Fibroblast of peridontal ligament (primary cell): ENCODE measurements at regions not wholly inside any gene's neighbourhood (a gene's known extent, or its start where the extent isn't known, plus 50 kb on each side); places are given as distances from the start of the nearest gene placed in this dataset.
"Not testable (repeated sequence)": the region's sequence is repeated elsewhere in the genome, so short reads cannot be mapped to it uniquely, and the experiment has no call there.

Experiments
- DNase-seq: peaks from one replicate; pipeline ENCODE4 v3.0.0-alpha.2; 2010; ENCODE audit errors: extremely low read depth

DNA sequence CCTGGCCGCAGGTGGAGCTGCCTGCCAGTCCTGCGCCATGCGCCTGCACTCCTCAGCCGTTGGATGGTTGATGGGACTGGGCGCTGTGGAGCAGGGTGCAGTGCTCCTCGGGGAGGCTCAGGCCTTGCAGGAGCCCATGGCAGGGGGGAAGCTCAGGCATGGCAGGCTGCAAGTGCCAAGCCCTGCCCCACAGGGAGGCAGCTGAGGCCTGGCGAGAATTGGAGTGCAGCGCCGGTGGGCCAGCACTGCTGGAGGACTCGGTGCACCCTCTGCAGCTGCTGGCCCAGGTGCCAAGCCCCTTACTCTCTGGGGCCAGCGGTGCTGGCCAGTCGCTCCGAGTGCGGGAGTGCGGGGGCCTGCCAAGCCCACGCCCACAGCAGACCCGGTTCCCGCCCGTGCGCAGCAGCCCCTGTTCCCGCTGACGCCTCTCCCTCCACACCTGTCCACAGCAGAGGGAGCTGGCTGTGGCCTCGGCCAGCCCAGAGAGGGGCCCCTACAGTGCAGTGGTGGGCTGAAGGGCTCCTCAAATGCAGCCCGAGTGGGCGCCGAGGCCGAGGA, 275.9 kb upstream of the FRG1 start:
- DNase-seq: no peak

DNA sequence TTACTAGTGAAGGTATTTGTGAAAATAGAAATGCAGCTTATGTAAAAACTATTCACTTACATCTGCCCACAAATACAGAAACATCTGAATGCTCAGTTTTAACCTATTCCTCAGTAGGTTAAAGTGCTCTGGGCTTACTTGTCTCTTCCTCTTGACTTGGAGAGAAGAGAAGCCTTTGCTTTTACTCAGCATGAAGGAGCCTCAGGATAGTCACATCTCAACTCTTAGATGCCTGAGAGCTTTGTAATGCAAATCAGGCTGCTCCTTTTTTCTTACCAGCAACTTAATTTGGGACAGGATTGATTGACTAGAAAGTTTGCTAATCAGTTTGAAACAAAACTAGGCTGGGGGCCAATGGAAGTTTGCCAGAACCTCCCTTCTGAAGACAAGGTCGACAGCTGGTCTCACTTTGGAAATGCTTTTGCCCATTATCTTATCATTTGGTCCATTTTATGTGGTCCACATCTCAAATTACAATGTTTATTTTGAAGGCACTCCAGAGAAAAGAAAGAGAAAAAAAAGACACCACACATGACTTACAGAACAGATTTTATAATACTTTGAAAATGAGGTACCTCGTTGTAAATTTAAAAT, 274.9 kb upstream of the FRG1 start:
- DNase-seq: not testable (repeated sequence)

DNA sequence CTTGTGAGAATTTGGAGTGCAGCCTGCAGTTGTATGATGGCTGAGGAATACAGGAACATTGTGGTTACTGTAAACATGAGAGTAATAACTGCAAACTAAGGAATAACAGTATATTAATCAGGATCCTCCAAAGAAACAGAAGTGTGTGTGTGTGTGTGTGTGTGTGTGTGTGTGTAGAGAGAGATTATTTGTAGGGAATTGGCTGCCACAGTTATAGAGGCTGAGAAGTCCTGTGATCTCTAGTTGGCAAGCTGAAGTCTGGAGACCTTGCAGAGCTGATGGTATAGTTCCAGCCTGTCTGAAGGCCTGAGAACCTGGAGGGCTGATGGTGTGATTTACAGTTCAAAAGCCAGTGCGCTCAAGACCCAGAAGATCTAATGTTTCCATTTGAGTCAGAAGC, 273.3 kb upstream of the FRG1 start:
- not testable (repeated sequence) for DNase-seq

DNA sequence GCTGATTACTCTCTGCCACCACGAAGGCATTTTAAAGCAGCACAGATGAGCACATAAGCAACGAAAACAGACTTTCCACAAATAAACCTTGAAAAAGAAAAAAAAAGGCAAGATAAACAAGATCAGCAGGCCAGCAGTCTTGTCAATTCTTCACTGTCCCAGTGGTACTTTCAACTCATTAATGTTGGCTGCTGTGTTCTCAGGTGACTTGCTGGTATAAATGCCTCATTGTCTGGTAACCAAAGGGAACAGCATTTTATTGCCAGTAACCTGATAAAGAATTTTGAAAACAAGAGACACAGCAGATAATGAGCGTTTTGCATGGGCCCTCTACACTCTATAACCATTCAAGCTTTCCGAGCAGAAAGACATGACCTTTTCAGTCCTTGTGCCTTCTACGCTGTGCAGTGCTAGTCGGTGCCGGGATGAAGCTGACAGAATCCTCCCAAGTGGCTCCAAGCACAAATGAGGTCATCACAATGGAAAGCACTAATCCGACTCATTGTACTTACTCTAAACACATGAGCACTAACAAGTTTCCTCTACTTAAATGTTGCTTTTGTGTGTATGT, 242.9 kb upstream of the FRG1 start:
- DNase-seq: not testable (repeated sequence)

DNA sequence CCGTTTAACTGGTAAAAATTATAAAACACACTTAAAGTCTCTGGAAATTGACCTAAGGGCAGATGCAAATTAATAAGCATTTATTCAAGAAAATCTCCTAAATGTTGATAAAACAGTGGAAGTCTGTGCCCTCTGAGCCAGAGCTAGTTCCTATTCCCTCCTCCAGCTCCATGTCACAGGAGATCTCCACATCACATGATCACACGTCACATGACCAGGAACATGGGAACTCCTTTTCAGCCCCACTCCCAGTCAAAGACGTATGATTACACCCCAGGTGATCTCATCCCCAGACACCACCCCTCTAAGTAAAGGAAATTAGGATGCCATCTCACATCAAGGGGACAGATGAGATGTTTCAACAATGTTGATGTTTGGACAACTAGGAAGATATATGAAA, 237.7 kb upstream of the FRG1 start:
- DNase-seq: not testable (repeated sequence)

DNA sequence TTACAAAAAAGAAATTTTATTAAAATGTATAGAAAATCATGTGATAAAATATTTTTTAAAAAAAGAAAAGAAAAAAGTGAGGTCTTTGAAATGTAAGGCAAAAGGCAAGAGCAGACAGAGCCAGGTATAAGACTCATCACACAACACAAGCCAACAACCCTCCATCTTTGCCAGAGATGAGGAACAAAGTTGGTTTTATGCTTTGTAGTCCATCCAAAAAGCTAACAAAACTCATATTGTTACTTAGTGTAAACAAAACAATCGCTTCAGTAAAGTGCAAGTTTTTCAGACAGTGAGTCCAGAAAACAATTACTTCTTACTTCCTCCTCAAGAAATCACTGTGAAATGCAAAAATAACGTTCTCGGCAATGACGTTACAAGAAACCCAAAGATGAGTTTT, 233.9 kb upstream of the FRG1 start:
- DNase-seq: not testable (repeated sequence)

DNA sequence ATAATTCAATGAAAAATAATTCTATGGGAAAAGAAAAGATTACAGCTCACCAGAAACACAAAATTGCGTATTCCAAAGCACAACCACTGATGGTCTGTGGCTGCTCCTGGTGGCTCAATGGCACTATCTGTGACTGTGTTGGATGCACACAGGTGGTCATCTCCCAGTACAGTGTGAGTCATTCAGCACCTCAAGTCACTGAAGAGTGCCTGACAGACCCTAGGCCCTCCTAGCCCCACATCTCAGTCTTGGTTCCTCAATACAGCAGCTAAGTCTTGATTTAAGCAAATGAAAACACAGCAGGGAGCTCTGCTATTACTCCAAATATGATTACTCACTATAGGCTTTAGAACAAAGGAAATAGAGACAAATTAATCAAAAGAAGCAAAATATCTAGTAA, 233.4 kb upstream of the FRG1 start:
- DNase-seq: not testable (repeated sequence)

DNA sequence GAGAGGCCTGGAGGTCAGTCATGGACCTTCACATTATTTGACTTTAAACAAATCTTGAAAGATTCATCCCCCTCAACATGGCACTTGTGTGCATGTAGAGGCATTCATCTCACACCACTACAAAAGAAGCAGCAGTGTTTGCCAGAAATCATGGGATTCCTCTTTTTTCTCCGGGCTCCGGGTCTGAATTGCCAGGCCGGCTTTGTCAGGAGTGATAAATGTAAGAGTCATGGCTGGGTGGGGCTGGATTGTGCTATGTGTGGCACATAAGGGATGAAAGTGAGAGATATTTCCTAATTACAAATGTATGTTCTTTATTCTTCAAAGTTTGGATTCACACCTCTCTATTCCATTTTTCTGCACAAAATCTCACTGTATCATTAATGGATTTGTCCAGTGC, 228.7 kb upstream of the FRG1 start:
- not testable (repeated sequence) for DNase-seq

DNA sequence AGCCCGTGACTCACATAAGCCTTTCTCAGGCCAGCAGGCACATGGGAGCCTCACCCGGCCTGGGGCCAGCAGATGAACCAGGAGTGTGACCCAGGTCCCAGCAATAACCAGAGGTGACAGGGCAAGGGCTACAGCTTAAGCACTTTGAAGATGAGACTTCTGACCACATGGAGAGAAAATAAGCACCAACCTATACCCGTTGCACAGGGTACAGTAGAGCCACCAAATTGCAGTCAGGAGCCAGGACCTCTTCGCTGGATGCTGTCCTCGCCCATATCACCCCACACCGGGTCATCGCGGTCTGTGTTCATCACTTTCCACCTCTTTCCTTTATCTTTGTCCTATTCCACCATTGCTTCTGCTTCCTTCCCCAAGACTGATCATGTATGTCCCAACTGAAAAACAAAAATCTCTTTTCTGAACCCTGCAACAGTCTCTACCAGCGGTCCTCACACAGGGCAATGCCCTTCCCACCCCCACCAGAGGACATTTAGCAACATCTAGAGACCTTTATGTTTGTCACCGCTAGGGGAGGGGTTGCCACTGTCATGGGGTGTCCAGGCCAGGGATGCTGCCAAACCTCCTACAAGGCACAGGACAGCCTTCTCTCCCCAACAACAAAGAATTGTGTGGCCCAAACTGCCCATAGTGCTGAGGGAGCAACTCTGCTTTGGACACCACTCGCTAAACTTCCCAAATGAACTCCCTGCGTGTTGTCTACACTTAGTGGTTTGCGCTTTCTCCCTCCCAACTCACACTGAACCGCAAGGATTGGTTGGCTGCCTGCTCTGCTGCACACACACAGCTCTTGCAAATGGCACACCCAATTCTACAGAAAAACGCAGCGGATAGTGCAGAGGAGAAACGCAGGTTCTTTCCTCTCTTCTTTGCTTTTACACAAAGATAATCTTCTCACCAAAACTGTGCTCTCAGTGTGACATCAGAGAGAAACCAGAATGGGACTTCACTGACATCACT, 219.4 kb upstream of the FRG1 start:
- not testable (repeated sequence) for DNase-seq

DNA sequence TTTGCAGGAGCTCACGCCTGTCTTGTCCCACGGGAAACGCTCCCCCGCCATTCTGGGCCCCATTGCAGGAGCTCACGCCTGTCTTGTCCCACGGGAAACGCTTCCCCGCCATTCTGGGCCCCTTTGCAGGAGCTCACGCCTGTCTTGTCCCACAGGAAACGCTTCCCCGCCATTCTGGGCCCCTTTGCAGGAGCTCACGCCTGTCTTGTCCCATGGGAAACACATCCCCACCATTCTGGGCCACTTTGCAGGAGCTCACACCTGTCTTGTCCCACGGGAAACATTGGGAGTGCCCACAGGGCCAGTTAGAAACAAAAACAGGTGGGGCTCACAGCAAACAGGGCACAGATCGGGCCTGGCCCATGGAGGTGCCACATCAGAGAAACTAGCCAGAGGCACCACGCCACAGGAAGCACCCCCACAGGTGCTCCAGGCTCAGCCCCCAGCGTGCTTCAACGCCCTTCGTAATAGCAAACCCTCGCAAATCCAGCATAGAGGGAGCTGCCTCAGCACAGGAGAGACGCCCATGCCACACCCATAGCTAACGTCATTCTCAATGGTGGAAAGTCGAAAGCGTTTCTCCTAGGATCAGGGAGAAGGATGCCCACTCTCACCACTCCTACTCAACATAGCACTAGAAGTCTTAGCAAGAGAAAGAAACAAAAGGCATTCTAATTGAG, 218.2 kb upstream of the FRG1 start:
- not testable (repeated sequence) for DNase-seq

DNA sequence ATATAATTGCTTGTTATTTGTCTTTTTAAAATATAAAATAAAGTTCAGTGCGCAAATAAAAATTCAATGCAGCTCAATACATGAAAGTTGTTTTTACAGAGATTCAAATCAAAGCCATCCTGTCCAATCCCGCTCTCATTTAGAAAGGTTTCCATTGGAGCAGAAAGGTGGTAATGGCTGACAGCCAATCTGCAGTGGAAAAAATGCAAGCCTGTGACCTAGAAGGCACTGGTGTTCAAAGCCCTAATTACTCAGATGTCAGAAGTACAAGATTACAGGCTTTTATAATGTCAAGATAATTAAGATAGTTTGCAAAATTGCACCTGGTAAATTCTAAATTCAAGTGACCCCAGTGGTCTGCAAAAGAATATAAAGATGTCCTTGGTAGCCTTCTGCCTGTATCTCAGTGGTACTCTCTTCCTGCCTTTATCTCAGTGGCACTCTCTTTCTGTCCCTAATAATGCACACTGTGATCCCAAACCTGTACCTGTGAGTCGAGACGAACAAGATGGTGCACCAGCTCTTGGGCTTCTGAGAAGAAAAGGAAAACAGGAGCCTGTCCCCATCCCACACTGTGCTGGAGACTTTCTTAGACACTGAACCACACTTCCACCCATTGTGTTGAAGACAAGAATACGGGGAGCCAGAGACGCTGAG, 212.6 kb upstream of the FRG1 start:
- not testable (repeated sequence) for DNase-seq

DNA sequence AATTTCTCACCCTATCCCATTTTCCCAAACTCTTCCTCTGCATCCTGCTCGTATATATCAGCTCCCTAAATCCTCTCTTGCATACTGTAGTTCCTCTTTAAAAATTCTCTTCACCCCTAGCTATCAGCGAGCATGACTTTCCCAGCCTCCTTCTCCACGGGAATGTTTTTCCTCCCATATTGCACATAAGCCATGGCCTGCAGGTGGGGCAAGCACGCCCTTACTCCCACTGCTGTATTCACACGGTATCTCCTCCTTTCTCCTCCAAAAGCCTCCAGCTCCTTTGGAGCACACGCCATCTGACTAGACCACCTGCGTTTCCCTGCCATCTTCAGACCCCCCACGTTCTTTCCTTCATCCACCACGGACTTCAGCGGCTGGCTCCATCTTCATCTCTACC, 208.7 kb upstream of the FRG1 start:
- not testable (repeated sequence) for DNase-seq

DNA sequence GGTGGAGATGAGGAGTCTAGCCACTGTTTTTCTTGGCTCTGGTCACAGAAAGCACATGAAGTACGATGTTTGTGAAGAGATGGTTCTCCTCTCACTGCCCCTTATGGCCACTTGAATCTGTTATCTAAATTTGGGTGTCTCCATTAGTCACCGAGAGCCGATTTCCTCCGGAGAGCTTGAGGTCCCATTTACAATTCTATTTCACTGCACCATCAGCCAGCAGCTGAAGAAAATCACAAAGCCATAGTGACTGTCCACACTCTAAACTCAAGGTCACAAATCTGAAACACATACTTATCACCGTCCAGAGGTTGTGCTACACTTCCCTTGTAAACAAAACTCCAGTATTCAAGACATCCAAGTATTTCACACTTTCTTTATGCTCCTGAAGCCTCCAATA, 207.2 kb upstream of the FRG1 start:
- not testable (repeated sequence) for DNase-seq

DNA sequence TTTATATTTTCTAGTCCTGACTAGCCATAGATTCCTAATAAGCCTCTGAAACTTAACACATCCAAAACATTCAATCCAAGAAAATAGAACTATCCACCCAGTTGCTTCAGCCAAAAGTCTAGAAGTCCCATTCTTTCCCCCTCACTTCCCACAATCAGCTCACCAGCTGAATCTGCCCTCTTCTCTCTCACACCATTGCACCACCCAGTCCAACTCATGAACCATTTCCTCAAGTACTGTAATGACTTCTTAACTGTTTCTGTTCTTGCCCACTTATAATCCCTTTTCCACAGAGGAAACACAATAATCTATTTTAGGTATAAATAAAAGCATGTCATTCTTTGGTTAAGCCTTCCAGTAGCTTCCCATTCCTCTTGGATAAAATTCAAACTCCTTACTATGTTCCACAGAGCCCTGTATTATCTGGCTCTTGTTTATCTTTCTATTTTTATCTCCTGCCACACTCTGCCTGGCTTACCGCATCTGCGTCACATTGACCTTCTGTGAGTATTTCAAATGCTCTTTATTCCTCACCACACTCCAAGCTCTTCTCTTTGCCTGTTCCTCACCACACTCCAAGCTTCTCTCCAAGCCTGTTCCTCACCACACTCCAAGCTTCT, 205.9 kb upstream of the FRG1 start:
- DNase-seq: not testable (repeated sequence)

DNA sequence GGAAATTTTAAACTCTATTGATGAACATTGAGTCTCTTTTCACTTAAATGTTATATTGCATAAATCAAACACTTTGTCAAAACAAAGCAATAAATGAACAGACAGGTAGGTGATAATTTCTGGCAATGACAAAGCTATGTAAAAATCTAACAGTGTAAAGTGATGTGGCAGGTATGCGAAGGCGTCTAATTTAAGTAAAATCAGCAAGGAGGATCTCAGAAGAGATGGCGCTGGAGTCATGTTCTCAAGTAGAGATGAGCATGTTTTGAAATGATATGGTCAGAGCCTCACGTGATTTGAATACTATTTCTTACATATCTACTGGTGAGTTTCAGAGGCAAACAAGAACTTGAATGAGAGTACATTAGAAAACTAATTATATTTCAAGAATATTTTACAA, 204.0 kb upstream of the FRG1 start:
- DNase-seq: not testable (repeated sequence)

DNA sequence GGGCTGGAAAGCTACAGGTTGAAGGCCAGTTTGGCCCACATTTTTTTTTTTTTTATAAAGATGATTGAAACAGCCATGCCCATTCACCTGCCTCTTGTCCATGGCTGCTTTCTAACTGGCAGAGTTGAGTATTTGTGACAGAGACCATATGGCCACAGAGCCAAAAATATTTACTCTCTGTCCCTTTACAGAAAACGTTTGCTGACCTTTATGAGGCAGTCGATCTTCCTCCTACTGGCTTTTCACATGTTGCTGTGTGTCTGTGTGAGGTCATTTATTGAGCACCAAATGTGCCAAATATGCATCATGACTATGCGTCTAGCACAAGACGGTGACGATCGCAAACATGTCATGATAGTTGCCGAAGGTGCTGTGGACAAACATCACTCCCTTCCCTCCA, 200.6 kb upstream of the FRG1 start:
- not testable (repeated sequence) for DNase-seq

DNA sequence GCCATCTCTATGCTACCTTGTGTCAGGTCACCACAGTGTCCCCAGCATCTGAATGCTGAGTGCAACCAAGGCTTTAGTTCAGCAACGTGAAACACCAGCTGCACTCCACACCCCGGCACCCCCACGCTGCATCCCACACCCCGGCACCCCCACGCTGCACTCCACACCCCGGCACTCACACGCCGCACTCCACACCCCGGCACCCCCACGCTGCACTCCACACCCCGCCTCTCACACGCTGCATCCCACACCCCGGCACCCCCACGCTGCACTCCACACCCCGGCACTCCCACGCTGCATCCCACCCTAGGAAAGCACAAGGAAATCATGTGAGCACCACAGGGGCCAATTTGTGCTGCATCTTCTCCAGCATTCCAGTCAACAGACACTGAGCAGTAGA, 199.8 kb upstream of the FRG1 start:
- no peak for DNase-seq

DNA sequence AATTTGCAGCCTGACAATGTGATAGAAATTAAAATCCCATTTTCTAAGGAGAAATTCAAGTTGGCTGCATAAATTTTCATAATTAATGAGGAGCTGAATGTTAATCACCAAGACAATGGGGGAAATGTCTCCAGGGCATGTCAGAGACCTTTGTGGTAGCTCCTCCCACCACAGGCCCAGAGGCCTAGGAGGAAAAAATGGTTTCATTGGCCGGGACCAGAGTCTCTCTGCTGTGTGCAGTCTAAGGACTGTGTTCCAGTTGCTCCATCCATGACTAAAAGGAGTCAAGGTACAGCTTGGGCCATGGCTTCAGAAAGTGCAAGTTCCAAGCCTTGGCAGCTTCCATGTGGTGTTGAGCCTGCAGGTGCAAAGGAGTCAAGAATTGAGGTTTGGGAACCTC, 187.6 kb upstream of the FRG1 start:
- DNase-seq: not testable (repeated sequence)

DNA sequence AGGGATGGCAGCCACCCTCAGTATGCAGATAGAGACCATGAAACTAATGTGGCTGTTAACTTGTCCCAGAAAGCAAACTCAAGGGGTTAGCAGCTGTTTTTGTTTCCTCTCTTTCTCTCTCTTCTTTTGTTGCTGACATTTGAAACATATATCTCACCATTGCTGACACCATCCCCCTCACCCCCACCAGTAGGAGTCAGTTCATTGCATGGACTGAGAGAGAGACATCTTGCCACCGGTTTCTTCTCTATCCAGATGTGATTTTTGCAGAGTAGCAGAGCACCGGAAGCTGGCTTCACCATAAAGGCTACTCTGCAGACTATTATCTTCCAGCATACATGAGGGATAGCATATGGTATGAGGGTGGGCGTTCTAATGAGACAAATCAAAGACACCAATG, 177.1 kb upstream of the FRG1 start:
- DNase-seq: no peak

DNA sequence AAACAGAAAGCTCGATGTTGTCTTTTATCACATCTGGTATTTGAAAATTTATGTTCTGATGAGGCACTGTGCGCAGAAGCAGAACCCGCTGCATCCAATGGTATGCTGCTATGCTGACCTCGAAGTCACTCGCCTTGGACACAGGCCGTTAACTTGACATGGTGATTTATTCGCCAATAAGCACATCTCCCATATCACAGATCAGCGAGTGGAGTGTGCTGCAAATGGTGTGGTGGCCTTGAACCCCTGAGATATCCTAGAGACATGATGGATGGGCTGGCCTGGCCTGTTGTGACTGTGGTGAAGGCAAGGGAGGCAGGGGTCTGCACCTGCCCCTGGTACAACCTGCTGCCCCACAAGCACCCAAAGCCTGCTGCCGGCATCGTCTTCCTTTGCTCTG, 175.4 kb upstream of the FRG1 start:
- DNase-seq: no peak

DNA sequence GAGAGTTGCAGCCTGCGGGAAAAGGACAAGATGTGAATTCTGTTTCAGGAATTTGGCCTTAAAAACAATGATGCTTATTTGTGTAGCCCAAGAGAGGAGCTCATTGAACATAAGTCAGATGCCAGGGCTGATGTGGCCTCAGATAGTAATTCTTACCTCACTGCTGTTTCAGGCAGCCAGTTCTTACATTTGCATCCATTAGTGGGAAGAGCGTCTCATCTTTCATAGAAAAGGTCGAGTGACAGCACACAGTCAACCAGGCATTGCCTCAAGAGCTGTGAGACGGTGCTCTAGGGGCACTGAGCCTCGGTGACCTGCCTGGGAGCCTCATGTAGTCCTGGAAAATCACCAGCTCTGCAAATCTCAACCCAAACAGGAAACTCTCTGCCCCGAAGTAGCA, 174.9 kb upstream of the FRG1 start:
- no peak for DNase-seq
